ENCODE measurements at regions not wholly inside any gene's neighbourhood (a gene's known extent, or its start where the extent isn't known, plus 50 kb on each side); places are given as distances from the start of the nearest gene placed in this dataset.

DNA sequence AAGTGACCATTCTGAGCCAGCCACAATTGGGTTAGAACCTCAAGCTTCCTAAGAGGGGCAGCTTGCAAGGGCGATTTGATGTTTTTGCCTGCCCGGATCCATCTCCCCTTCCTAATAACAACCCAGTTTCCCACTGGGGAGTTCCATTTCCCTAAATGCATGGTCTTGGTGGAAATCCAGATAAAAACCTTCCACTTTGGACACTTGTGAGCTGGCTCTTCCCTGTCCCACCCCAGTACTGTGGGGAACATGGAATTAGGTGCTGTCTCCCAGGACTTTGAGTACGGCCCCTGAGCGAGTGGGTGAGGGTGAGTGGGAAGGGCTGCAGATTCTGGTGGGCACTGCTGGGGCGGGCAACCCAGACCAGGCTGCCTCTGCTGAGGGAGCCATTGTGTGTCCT is 122.3 kb downstream of the DDX1 start:
- TF ChIP-seq, protein P1, sequence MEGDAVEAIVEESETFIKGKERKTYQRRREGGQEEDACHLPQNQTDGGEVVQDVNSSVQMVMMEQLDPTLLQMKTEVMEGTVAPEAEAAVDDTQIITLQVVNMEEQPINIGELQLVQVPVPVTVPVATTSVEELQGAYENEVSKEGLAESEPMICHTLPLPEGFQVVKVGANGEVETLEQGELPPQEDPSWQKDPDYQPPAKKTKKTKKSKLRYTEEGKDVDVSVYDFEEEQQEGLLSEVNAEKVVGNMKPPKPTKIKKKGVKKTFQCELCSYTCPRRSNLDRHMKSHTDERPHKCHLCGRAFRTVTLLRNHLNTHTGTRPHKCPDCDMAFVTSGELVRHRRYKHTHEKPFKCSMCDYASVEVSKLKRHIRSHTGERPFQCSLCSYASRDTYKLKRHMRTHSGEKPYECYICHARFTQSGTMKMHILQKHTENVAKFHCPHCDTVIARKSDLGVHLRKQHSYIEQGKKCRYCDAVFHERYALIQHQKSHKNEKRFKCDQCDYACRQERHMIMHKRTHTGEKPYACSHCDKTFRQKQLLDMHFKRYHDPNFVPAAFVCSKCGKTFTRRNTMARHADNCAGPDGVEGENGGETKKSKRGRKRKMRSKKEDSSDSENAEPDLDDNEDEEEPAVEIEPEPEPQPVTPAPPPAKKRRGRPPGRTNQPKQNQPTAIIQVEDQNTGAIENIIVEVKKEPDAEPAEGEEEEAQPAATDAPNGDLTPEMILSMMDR (IDR thresholded peaks at IDR 0.05), result no peak
- no peak for TF ChIP-seq POLR2A (IDR thresholded peaks at IDR 0.05)
